WERI-Rb-1 (cell line): ENCODE measurements at regions not wholly inside any gene's neighbourhood (a gene's known extent, or its start where the extent isn't known, plus 50 kb on each side); places are given as distances from the start of the nearest gene placed in this dataset.

Experiments used
- DNase-seq: peaks from one replicate; pipeline ENCODE4 v3.0.0-alpha.2; 2020
- H3K27ac ChIP-seq: fragments of 250-450 bp; sonication (Bioruptor Pico); 2 replicates; pipeline ENCODE4 v1.5.1; 2020; ENCODE audit warnings: mild to moderate bottlenecking, moderate library complexity
- H3K27me3 ChIP-seq: fragments of 250-450 bp; sonication (Bioruptor Pico); 2 replicates; pipeline ENCODE4 v1.5.1; 2021; ENCODE audit warnings: mild to moderate bottlenecking, low read depth, moderate library complexity; ENCODE audit not compliant: insufficient read depth, severe bottlenecking
- H3K36me3 ChIP-seq: fragments of 250-450 bp; sonication (Bioruptor Pico); 2 replicates; pipeline ENCODE4 v1.5.1; 2020; ENCODE audit warnings: mild to moderate bottlenecking, moderate library complexity
- H3K4me3 ChIP-seq: 2 replicates; pipeline ENCODE4 v1.5.1; 2011; ENCODE audit warnings: low read depth, mild to moderate bottlenecking, control low read depth, low read length
- H3K9me3 ChIP-seq: fragments of 250-450 bp; sonication (Bioruptor Pico); 2 replicates; pipeline ENCODE4 v1.5.1; 2021; ENCODE audit warnings: mild to moderate bottlenecking, moderate library complexity; ENCODE audit not compliant: severe bottlenecking
- CTCF ChIP-seq: IDR thresholded peaks from 2 replicates; pipeline ENCODE4 v1.5.1; 2011; ENCODE audit warnings: low read depth, mild to moderate bottlenecking, control low read depth, inconsistent platforms, low read length

- no peak overlapping the region for H3K27ac ChIP-seq
- no peak for TF ChIP-seq CTCF
- H3K36me3 ChIP-seq: no peaks in the 10 kb centered on the region
- DNase-seq: no peak
- no peaks in the 10 kb centered on the region for H3K27me3 ChIP-seq
- H3K9me3 ChIP-seq: no peaks in the 10 kb centered on the region
- no peak overlapping the region for H3K4me3 ChIP-seq
These were observed 126.3 kb downstream of the FOXB1 start for GRCh38 chr15:60130398-60130797.

- TF ChIP-seq CTCF: no peak
- no peak for DNase-seq
- no peak overlapping the region for H3K27ac ChIP-seq
- H3K9me3 ChIP-seq: no peaks in the 10 kb centered on the region
- no peak overlapping the region for H3K4me3 ChIP-seq
- no peaks in the 10 kb centered on the region for H3K36me3 ChIP-seq
- H3K27me3 ChIP-seq: no peaks in the 10 kb centered on the region
These were observed 126.7 kb downstream of the FOXB1 start for GRCh38 chr15:60130821-60131220.

GRCh38 chr15:60134609-60135008, 130.5 kb downstream of the FOXB1 start:
- no peak for DNase-seq
- Histone ChIP-seq H3K27me3 (no peaks in the 10 kb centered on the region), H3K9me3 (no peaks in the 10 kb centered on the region), H3K27ac (no peak overlapping the region), H3K36me3 (no peaks in the 10 kb centered on the region), H3K4me3 (no peak overlapping the region)
- TF ChIP-seq CTCF: 0 out of 2 replicates have a peak, but pooled peaks have one; percentile 2

DNA sequence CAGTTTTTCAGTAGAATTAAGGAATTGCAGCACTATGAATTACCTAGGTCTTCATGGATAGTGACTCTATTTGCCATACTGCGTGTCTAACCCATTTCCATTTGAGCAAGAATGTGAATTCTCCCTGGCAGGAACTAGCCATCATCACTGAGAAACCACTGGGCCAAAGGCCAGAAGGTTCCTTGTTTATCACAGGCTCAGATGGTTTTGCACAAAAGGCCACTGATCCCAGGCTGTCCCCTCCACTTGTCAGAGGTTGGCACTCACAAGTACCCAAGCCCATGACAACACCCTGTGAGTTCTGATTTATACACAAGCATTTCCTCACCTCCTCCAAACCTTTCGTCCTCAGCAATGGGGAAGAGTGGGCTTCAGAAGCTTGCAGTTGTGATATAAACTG, 131.8 kb downstream of the FOXB1 start:
- H3K27ac ChIP-seq: no peak overlapping the region
- H3K36me3 ChIP-seq: no peaks in the 10 kb centered on the region
- no peaks in the 10 kb centered on the region for H3K9me3 ChIP-seq
- H3K27me3 ChIP-seq: no peaks in the 10 kb centered on the region
- no peak for TF ChIP-seq CTCF
- no peak for DNase-seq
- H3K4me3 ChIP-seq: no peak overlapping the region

DNA sequence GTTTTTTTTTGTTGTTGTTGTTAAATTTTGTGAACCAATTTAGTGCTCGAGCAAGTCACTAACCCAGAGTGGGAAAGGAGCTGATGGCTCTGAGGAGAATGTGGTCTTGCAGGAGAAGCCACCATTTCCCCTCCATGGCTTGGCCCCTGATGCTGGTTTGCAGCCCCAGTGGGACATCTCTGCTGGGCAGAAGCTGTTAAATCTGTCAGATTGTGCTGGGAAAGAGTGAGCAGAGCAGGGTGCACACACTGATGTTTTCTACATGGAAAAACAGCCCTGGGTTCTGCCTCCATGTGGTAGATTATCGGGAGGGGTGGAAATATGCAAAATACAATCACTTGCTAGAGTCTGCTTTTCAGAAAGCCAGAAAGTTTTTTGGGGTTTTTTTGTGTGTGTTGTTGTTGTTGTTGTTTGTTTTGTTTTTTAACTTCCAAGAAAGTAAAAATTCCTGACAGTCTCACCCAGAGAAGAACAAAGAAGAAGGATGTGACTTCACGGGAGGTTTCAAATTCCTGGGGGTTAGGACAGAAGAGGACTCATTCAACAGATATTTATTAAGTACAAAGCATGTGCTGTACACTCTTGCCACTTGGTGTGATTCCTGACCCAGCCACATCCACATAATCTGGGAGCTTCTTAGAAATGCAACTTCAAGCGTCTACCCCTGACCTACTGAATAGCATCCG, 133.7 kb downstream of the FOXB1 start:
- H3K4me3 ChIP-seq: no peak overlapping the region
- no peaks in the 10 kb centered on the region for H3K36me3 ChIP-seq
- no peaks in the 10 kb centered on the region for H3K27me3 ChIP-seq
- no peak overlapping the region for H3K27ac ChIP-seq
- DNase-seq: no peak
- no peak for TF ChIP-seq CTCF
- H3K9me3 ChIP-seq: no peaks in the 10 kb centered on the region

DNA sequence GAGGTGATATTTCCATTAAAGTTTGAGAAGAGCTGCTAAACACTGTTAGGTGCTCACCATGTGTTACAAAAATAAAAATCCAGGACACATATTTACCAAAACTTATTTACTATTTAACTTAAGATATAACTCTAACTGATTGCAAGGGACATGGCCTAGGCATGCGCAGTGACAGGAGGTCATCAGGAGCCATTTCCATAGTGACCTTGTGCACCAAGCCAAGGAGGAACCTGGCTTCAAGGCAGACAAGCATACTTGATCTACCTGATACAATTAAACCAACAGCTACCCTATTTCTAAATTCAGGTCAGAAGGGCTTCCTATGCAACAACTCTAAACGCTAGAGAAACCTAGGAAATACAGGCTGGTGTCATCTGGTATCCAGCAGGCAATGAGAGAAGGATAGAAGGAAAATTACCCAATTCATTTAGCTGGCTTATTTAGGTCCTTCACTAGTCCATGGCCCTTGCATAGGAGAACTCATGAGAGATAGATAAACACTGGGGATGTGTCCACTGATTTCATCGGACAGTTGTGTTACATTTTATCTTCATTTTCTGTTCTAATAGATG, 134.4 kb downstream of the FOXB1 start:
- no peak for TF ChIP-seq CTCF
- H3K4me3 ChIP-seq: no peak overlapping the region
- no peaks in the 10 kb centered on the region for H3K27me3 ChIP-seq
- no peak overlapping the region for H3K27ac ChIP-seq
- H3K9me3 ChIP-seq: no peaks in the 10 kb centered on the region
- no peak for DNase-seq
- no peaks in the 10 kb centered on the region for H3K36me3 ChIP-seq
